NCI-H526 treated with DMSO at 0.1 percent for 48 hours (cell line): ENCODE measurements at regions not wholly inside any gene's neighbourhood (a gene's known extent, or its start where the extent isn't known, plus 50 kb on each side); places are given as distances from the start of the nearest gene placed in this dataset.
"Not testable (repeated sequence)": the region's sequence is repeated elsewhere in the genome, so short reads cannot be mapped to it uniquely, and the experiment has no call there.

Experiments used
- DNase-seq: peaks from one replicate; lab custom pipeline; 2025; lab: John Stamatoyannopoulos, UW

GRCh38 chr11:70894566-70895365 lies 357.6 kb downstream of the SHANK2 start:
- DNase-seq: no peak

GRCh38 chr11:70895366-70895670 lies 357.1 kb downstream of the SHANK2 start:
- no peak for DNase-seq

DNA sequence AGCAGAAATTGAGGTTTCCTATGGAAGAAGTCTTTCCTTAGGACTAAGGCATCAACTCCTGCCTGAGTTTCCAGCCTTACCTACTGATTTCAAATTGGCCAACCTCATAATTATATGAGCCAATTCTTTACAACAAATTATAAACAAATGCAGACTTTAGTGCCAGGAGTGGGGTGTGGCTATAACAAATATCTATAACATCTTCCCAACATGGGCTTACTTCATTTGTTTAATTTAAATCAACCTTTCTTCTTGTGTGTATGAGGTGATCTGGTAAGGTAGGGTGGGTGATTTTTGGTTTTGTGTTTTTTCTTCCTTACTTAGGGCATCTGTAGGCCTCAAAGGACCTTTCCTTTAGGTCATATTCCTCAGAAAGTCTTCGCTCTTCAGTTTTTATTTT lies 354.9 kb downstream of the SHANK2 start:
- no peak for DNase-seq

DNA sequence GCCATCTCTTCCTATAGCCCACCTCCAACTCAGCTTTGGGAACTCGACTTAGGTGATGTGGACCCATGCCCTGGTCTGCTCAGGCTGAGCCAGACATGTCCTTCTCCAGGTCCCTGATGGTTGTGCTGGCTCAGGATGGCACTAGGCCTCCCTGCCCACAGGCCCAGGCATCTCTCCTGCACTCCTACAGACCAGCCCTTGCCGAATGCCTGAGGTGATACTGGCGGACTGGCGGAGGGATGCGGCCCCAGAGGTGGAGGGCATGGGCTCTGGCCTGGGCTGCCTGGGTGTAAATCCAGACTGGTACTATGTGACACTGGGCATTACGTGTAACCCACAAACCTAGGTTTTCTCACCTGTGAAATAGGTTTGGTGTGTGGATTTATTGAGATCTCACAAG lies 352.8 kb downstream of the SHANK2 start:
- DNase-seq: no peak

DNA sequence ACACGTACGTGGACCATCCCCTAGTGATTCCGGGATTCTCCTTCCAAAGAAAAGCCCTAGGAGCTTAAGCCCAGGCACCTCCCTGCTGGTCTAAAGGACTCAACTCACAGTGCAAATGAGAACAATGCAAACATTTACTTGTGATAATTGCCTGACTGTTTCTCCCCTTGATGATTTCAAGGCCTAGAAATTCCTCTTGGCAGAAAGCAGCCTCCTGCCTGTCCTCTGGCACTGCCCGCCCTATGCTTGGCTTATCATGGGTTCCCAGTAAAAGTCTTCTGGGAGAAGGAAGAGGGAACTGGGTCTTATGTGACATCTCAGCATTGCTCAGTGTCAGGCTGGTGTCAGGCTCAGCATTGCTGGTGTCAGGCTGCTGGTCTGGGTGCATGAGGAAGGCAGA lies 351.8 kb downstream of the SHANK2 start:
- DNase-seq: no peak

DNA sequence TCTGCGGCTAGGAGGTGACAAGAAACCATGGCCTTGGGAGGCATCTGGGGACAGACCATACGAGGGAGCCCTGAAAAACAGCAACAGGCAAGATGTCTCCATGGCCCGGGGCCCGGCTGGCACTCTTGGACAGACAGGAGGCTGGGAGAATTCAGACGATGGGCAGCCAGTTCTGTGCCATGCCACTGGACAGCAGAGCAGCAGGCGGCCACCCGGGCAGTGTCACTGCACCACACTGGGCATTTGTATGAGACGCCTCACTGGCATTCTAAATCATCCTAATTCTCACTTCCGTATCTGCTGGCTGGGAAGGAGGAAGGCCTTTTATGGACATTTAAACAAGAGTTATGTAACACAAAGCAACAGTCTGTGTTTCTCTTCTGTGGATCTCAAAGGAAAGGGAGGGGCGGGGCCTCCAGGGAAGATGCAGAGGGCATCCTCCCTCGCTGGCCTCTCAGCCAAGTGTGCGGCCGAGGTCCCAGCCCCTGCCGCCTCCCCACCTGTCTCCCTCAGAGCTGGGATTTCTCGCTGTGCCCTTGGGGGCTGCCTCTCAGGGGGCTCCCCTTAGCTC lies 350.3 kb downstream of the SHANK2 start:
- DNase-seq: no peak

GRCh38 chr11:70903229-70903628 lies 349.1 kb downstream of the SHANK2 start:
- not testable (repeated sequence) for DNase-seq

GRCh38 chr11:70906101-70906500 lies 346.3 kb downstream of the SHANK2 start:
- DNase-seq: no peak

DNA sequence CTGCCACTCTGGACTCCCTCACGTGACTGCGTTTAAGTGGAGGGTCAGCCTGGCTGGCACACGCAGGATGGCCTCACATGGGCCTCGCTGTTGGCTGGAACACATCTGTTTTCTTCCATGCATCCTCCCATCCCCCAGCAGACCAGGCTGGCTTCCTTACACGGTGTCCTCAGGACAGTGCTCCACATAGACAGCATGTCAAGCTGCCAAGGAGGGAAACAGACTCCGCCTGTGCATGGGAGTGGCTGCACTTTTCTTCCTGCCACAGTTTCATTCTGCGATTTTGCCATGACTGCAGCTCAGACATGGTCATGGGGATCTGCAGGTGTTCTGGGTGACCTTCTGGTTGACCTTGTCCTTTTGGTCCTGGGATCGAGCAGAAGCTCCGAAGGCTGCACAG lies 344.2 kb downstream of the SHANK2 start:
- no peak for DNase-seq

- DNase-seq: no peak
Measured at GRCh38 chr11:70910835-70911234, 341.5 kb downstream of the SHANK2 start.

DNA sequence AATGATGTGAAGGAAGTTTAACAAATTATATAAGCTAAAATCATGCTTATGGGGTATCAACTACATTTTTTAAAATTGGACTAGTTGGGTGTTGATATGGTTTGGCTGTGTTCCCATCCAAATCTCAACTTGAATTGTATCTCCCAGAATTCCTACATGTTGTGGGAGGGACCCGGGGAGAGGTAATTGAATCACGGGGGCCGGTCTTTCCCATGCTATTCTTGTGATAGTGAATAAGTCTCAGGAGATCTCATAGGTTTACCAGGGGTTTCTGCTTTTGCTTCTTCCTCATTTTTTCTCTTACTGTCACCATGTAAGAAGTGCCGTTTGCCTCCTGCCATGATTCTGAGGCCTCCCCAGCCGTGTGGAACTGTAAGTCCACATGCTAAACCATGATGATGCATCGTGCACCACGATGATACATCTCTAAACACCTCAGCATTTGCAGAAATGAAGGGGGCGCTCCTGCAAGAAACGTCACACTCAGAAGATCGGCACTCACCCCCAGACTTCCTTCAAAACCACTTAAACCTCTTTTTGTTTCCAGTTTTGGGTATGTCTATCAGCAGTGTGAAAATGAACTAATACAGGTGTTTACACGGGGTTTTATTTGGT lies 340.0 kb downstream of the SHANK2 start:
- DNase-seq: no peak

DNA sequence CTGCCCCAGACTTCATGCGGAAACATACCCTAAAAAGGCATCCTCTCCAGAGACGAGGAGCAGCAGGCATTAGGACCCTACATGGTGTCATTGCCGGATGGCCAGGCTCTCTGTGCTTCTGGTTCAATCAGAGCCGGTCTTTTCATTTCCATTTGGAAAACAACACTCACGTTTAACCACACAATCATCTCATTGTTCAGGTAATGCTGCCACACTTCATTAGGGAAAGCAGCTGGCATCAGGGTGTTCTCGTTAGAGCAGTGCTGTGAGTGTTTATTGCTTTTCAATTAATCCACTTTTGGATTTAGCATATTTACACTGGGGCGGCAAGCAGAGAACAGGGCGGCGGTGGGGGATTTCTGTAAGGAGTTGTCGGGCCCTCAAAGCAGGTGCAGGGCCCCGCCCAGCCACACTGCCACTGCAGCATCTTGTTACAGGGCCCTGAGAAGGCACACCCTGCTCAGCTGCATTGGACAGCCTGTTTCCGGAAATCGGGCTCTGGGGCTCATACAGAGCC lies 338.6 kb downstream of the SHANK2 start:
- peak; percentile 98 for DNase-seq

DNA sequence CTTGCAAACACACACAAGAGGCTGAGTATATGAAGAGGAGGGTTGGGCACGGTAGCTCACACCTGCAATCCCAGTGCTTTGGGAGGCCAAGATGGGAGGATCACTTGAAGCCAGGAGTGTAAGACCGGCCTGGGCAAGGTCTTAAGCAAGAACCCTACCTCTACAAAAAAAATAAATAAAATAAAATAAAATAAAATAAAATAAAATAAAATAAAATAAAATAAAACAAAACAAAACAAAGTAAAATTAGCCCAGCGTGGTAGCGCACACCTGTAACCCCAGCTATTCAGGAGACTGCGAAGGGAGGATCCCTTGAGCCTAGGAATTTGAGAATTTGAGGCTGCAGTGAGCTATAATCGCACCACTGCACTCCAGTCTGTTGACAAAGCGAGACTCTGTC lies 337.9 kb downstream of the SHANK2 start:
- no peak for DNase-seq

DNA sequence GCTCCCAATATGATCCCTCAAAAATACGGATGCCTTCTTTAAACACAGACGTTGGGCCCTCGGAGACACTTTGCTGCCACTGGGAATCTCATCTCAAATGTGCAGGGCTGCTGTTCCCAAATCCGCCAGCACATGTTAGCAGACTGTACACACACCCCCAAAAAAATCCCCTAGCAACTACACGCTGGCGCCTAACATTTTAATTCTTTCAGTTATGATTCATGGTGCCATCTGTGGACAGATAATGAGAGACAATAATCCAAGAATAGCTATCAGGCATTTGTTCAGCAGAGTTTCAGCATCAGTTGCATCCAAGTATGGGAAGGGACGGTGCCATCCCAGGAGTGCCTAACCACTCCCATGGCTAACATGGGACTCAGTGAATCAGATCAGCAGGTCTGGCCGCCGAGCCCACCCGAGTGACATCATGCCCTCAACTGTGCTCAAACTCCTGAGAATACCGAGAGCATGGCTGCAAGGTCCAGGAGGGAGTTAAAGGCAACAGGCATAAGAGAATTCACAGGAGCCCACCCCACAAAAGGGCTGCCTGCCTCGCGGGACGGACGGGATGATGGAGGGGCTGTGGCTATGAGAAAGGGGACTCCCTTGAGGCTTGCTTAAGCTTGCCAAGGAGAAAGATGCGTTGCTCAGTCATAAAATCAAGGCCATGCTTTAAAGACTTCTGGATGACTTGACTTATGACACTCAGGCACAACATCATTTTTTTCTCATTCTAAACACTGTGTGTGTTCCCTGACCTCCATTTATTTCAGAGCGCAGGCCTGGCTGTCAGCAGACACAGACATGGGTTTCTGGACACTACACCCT lies 337.0 kb downstream of the SHANK2 start:
- DNase-seq: no peak

DNA sequence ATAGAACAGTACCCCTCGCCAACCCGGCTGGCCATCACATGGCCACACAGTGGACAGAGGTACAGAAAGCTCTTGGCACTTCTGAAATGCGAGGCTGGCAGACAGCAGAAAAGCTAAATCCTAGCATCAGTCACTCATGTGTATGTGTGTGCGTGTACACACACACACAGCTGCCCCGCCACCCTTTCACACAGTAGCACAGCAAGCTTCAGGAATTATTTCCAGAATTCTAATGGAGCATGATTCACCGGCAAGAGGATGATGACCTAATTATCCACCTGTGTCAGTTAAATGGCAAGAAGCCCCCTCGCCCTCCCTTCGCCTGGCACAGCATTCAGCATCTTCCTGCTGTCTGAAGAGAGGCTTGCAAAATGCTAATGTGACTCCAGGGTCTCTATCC lies 336.0 kb downstream of the SHANK2 start:
- no peak for DNase-seq

DNA sequence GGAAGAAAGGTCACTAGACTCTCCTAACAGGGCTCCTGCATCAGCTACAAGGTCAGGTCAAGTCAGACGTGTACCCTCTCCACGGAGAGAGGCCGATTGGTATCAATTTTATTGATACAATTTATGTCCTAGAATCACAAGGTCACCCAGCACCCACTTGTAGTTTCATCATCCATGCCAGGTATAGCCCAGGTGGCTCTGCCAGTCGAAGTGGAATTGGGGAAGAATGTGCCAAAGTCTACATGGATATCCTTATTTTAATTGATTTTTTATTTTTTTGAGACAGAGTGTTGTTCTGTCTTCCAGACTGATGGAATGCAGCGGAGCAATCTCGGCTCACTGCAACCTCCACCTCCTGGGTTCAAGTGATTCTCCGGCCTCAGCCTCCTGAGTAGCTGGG lies 334.1 kb downstream of the SHANK2 start:
- DNase-seq: no peak

GRCh38 chr11:70921804-70922203 lies 330.6 kb downstream of the SHANK2 start:
- DNase-seq: no peak

GRCh38 chr11:70924108-70924507 lies 328.3 kb downstream of the SHANK2 start:
- no peak for DNase-seq

DNA sequence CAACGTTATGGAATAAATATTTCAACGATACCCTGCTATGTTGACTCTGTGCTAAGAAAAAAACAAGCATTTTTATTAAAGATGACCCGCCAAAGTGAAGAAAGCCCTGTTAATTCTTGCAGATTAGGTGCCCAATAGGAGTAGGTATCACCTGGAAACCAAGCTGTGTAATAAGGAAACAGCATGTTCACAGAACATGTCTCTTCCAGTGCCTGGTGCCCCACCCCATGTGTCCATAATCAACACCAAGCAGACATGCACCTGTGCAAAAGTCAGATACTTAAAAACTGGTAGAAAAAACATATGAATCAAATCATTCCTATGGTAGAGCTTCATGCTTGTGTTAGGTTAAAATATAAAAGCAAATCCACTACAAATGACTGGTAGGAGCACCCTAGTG lies 327.1 kb downstream of the SHANK2 start:
- DNase-seq: no peak

- peak; percentile 20 for DNase-seq
Measured at GRCh38 chr11:70926543-70927201, 325.7 kb downstream of the SHANK2 start.

GRCh38 chr11:70928854-70929598 lies 323.4 kb downstream of the SHANK2 start:
- no peak for DNase-seq
